ENCODE measurements at regions not wholly inside any gene's neighbourhood (a gene's known extent, or its start where the extent isn't known, plus 50 kb on each side); places are given as distances from the start of the nearest gene placed in this dataset.

DNA sequence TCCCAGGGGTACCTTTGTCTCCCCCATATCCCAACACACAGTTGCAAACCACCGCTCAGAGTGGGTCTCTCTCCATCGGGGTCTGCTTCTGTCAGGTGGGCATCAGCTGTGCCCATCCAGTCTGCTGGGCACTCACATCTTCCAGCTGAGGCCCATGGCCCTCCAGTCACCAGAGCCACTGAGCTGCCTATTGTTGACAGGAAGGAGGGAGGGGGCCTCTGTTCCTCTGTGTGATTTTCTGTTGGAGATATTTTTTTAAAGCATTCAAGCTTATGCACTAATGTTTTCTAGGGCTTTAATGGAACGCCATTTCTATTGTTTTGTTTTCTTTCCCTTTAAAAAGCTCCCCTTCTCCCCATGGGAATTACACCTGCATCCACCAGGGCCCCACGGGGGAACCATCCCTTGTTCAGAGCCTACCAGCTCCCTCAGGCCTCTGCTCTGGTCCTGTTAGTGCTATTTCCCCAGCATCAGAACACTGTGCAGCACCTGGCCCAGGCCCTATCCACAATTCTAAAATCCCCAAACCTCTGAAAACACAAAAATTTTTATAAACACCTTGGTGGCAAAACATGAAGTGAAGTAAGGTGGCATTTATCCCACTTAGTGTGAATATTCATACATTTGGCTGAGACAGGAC is 326.2 kb downstream of the CD83 start:
- Mint-ChIP-seq H3K27ac (no peak overlapping the region), H3K4me1 (ENCODE audit: low read depth) (peaks cover 8% of the 10 kb centered on the region), H3K27me3 (no peaks in the 10 kb centered on the region), H3K36me3 (ENCODE audit: low read depth) (no peaks in the 10 kb centered on the region), H3K9me3 (peaks cover 6% of the 10 kb centered on the region), H3K4me3 (no peak overlapping the region)
- DNase-seq (no peak), ATAC-seq (no peak)
- intact Hi-C loops (cut with micrococcal nuclease): no loop called here
- POLR2A ChIA-PET: no interaction called here
- CTCF ChIA-PET: no interaction called here
- TF ChIP-seq, protein P1, sequence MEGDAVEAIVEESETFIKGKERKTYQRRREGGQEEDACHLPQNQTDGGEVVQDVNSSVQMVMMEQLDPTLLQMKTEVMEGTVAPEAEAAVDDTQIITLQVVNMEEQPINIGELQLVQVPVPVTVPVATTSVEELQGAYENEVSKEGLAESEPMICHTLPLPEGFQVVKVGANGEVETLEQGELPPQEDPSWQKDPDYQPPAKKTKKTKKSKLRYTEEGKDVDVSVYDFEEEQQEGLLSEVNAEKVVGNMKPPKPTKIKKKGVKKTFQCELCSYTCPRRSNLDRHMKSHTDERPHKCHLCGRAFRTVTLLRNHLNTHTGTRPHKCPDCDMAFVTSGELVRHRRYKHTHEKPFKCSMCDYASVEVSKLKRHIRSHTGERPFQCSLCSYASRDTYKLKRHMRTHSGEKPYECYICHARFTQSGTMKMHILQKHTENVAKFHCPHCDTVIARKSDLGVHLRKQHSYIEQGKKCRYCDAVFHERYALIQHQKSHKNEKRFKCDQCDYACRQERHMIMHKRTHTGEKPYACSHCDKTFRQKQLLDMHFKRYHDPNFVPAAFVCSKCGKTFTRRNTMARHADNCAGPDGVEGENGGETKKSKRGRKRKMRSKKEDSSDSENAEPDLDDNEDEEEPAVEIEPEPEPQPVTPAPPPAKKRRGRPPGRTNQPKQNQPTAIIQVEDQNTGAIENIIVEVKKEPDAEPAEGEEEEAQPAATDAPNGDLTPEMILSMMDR (IDR thresholded peaks at IDR 0.05): no peak

DNA sequence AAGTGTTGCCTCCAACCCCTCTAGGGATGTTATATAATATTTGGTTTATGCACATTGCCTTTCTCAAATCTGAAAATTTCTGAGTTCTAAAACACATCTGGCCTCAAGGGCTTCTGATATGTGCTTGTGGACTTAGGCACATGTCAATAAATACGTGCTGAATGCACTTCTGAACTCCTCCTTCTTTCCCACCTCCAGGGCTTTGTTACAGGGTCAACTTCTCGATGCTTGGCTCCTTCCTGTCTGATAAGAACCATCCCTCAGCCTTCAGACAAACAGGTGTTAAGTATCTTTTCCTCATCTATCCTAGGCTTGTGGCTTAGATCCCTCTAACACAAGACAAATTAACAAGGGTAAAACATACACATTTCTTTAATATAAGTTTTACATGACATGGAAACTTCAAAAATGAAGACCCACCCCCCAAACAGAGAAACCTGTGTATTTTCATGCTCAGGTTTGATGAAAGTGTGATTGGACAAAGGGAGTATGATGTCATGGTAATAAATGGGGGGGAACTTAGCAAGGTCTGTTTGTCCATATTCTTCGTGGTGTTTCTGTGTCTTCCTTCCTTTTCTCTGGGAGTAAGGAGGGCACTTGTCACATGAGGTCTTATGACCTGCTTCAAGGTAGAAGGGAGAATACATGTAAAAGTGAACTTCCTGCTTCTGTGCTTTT is 326.9 kb downstream of the CD83 start:
- H3K9me3 Mint-ChIP-seq: peaks cover 6% of the 10 kb centered on the region
- no peaks in the 10 kb centered on the region for H3K27me3 Mint-ChIP-seq
- ChIA-PET POLR2A (no interaction called here), CTCF (no interaction called here)
- no peak overlapping the region for H3K4me3 Mint-ChIP-seq
- ATAC-seq (no peak), DNase-seq (no peak)
- TF ChIP-seq, protein P1 (IDR thresholded peaks at IDR 0.05): no peak
- no peaks in the 10 kb centered on the region for H3K36me3 Mint-ChIP-seq (ENCODE audit: low read depth)
- no peak overlapping the region for H3K27ac Mint-ChIP-seq
- intact Hi-C loops (cut with micrococcal nuclease): no loop called here
- peaks cover 12% of the 10 kb centered on the region for H3K4me1 Mint-ChIP-seq (ENCODE audit: low read depth)

- intact Hi-C loops (cut with micrococcal nuclease): no loop called here
- DNase-seq (no peak), ATAC-seq (no peak)
- peaks cover 37% of the 10 kb centered on the region for H3K4me1 Mint-ChIP-seq (ENCODE audit: low read depth)
- H3K9me3 Mint-ChIP-seq: peaks cover 6% of the 10 kb centered on the region
- CTCF ChIA-PET: no interaction called here
- no peak overlapping the region for H3K27ac Mint-ChIP-seq
- H3K27me3 Mint-ChIP-seq: no peaks in the 10 kb centered on the region
- H3K4me3 Mint-ChIP-seq: no peak overlapping the region
- TF ChIP-seq, protein P1 (IDR thresholded peaks at IDR 0.05): no peak
- H3K36me3 Mint-ChIP-seq (ENCODE audit: low read depth): no peaks in the 10 kb centered on the region
- POLR2A ChIA-PET: no interaction called here
Observed at GRCh38 chr6:14447240-14447639, 329.7 kb downstream of the CD83 start.

GRCh38 chr6:14448246-14448645 is 330.7 kb downstream of the CD83 start:
- intact Hi-C loops (cut with micrococcal nuclease): no loop called here
- ChIA-PET POLR2A (no interaction called here), CTCF (interaction anchor here (1.0 kb wide), 1 partner anchor 15 kb away, joined by 3 read pairs; no protein-coding TSS in a partner anchor)
- TF ChIP-seq, protein P1 (IDR thresholded peaks at IDR 0.05): no peak
- H3K36me3 Mint-ChIP-seq (ENCODE audit: low read depth): no peaks in the 10 kb centered on the region
- peaks cover 45% of the 10 kb centered on the region for H3K4me1 Mint-ChIP-seq (ENCODE audit: low read depth)
- DNase-seq (no peak), ATAC-seq (no peak)
- no peak overlapping the region for H3K4me3 Mint-ChIP-seq
- no peak overlapping the region for H3K27ac Mint-ChIP-seq
- H3K27me3 Mint-ChIP-seq: no peaks in the 10 kb centered on the region
- peaks cover 6% of the 10 kb centered on the region for H3K9me3 Mint-ChIP-seq

DNA sequence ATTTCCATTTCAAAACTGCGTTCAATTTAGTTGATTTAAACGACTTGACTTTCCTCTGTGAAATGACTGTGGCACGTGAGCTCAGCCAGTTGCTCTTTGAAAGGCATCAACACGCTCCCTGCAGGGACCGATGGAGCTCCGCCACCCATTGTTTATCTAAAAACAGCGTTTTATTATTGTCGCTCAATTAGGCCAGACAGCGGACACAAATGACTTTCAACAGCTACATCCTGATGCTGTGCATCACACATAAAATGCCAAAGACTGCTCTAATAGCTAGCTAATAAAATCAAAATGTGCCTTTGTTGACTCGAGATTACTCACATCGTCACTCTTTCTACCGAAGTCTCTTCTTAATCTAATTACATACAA is 332.5 kb downstream of the CD83 start:
- H3K36me3 Mint-ChIP-seq (ENCODE audit: low read depth): no peaks in the 10 kb centered on the region
- TF ChIP-seq, protein P1 (IDR thresholded peaks at IDR 0.05): no peak
- no peaks in the 10 kb centered on the region for H3K27me3 Mint-ChIP-seq
- ATAC-seq (no peak), DNase-seq (no peak)
- peaks cover 6% of the 10 kb centered on the region for H3K9me3 Mint-ChIP-seq
- no peak overlapping the region for H3K4me3 Mint-ChIP-seq
- intact Hi-C loops (cut with micrococcal nuclease): loop anchor here (5.0 kb wide), 1 partner anchor 282 kb away; no protein-coding TSS in a partner anchor
- peaks cover 59% of the 10 kb centered on the region for H3K4me1 Mint-ChIP-seq (ENCODE audit: low read depth)
- peak overlapping the region; percentile 21 for H3K27ac Mint-ChIP-seq
- ChIA-PET POLR2A (no interaction called here), CTCF (interaction anchor here (1.4 to 1.6 kb wide), 2 partner anchors 21 to 93 kb away, joined by 3 to 6 read pairs; no protein-coding TSS in a partner anchor)
